ENCODE measurements at regions not wholly inside any gene's neighbourhood (a gene's known extent, or its start where the extent isn't known, plus 50 kb on each side); places are given as distances from the start of the nearest gene placed in this dataset.
"Not testable (repeated sequence)": the region's sequence is repeated elsewhere in the genome, so short reads cannot be mapped to it uniquely, and the experiment has no call there.

- TF ChIP-seq POLR2A (IDR thresholded peaks at IDR 0.05): no peak
- no peak for TF ChIP-seq CTCF (IDR thresholded peaks at IDR 0.05)
- TF ChIP-seq POLR2AphosphoS5 (IDR thresholded peaks at IDR 0.05; ENCODE audit: insufficient read depth in 1 of 2, low read depth in 1 of 2): no peak
- Histone ChIP-seq H3K27ac (no peak overlapping the region), H3K4me1 (peaks cover 20% of the 10 kb centered on the region), H3K9me3 (peaks cover 1% of the 10 kb centered on the region), H3K36me3 (no peaks in the 10 kb centered on the region), H3K4me3 (no peak overlapping the region), H3K27me3 (no peaks in the 10 kb centered on the region)
- DNase-seq (ENCODE audit: extremely low spot score in 2 of 2): no peak
- intact Hi-C loops (cut with DNase I): no loop called here
These were observed 551.1 kb downstream of the MN1 start for GRCh38 chr22:27250418-27250817.

GRCh38 chr22:27250886-27251285 lies 550.7 kb downstream of the MN1 start:
- peaks cover 4% of the 10 kb centered on the region for H3K9me3 ChIP-seq
- no peak overlapping the region for H3K27ac ChIP-seq
- DNase-seq (ENCODE audit: extremely low spot score in 2 of 2): no peak
- no peaks in the 10 kb centered on the region for H3K27me3 ChIP-seq
- peaks cover 20% of the 10 kb centered on the region for H3K4me1 ChIP-seq
- no peaks in the 10 kb centered on the region for H3K36me3 ChIP-seq
- intact Hi-C loops (cut with DNase I): no loop called here
- TF ChIP-seq POLR2A (IDR thresholded peaks at IDR 0.05): no peak
- no peak for TF ChIP-seq POLR2AphosphoS5 (IDR thresholded peaks at IDR 0.05; ENCODE audit: insufficient read depth in 1 of 2, low read depth in 1 of 2)
- TF ChIP-seq CTCF (IDR thresholded peaks at IDR 0.05): no peak
- H3K4me3 ChIP-seq: no peak overlapping the region

- Histone ChIP-seq H3K36me3 (no peaks in the 10 kb centered on the region), H3K4me3 (no peak overlapping the region), H3K9me3 (peaks cover 4% of the 10 kb centered on the region), H3K4me1 (peaks cover 20% of the 10 kb centered on the region), H3K27me3 (no peaks in the 10 kb centered on the region), H3K27ac (no peak overlapping the region)
- DNase-seq (ENCODE audit: extremely low spot score in 2 of 2): no peak
- intact Hi-C loops (cut with DNase I): no loop called here
- TF ChIP-seq POLR2AphosphoS5 (IDR thresholded peaks at IDR 0.05; ENCODE audit: insufficient read depth in 1 of 2, low read depth in 1 of 2): no peak
- TF ChIP-seq CTCF (IDR thresholded peaks at IDR 0.05): no peak
- TF ChIP-seq POLR2A (IDR thresholded peaks at IDR 0.05): no peak
These were observed 550.0 kb downstream of the MN1 start for GRCh38 chr22:27251563-27251962.

- Histone ChIP-seq H3K4me1 (peaks cover 14% of the 10 kb centered on the region), H3K27me3 (no peaks in the 10 kb centered on the region), H3K27ac (no peak overlapping the region), H3K4me3 (no peak overlapping the region), H3K9me3 (peaks cover 4% of the 10 kb centered on the region), H3K36me3 (no peaks in the 10 kb centered on the region)
- DNase-seq (ENCODE audit: extremely low spot score in 2 of 2): no peak
- peak in 1 of 2 donors; percentile 17 for TF ChIP-seq POLR2AphosphoS5 (IDR thresholded peaks at IDR 0.05; ENCODE audit: insufficient read depth in 1 of 2, low read depth in 1 of 2)
- no peak for TF ChIP-seq POLR2A (IDR thresholded peaks at IDR 0.05)
- TF ChIP-seq CTCF (IDR thresholded peaks at IDR 0.05): no peak
- intact Hi-C loops (cut with DNase I): no loop called here
These were observed 549.1 kb downstream of the MN1 start for GRCh38 chr22:27252282-27253049.

- Histone ChIP-seq H3K27me3 (no peaks in the 10 kb centered on the region), H3K9me3 (peaks cover 4% of the 10 kb centered on the region), H3K27ac (no peak overlapping the region), H3K4me1 (peaks cover 5% of the 10 kb centered on the region), H3K36me3 (no peaks in the 10 kb centered on the region), H3K4me3 (no peak overlapping the region)
- TF ChIP-seq CTCF (IDR thresholded peaks at IDR 0.05) (no peak), POLR2AphosphoS5 (IDR thresholded peaks at IDR 0.05; ENCODE audit: insufficient read depth in 1 of 2, low read depth in 1 of 2) (no peak), POLR2A (IDR thresholded peaks at IDR 0.05) (no peak)
- intact Hi-C loops (cut with DNase I): no loop called here
- DNase-seq (ENCODE audit: extremely low spot score in 2 of 2): no peak
These were observed 548.3 kb downstream of the MN1 start for GRCh38 chr22:27253108-27253902.

GRCh38 chr22:27254063-27254462 lies 547.5 kb downstream of the MN1 start:
- H3K4me1 ChIP-seq; DNase-seq (ENCODE audit: extremely low spot score in 2 of 2); intact Hi-C loops (cut with DNase I); H3K36me3 ChIP-seq; H3K27me3 ChIP-seq; H3K27ac ChIP-seq; H3K4me3 ChIP-seq; H3K9me3 ChIP-seq: not testable (repeated sequence)

All from vagina (tissue), 2 donors.